Fibroblast of mammary gland (primary cell): ENCODE measurements at regions not wholly inside any gene's neighbourhood (a gene's known extent, or its start where the extent isn't known, plus 50 kb on each side); places are given as distances from the start of the nearest gene placed in this dataset.

ENCODE experiments used
- DNase-seq: peaks from one replicate; pipeline ENCODE4 v3.0.0-alpha.2; 2010; ENCODE audit warnings: low read depth
- H3K4me3 ChIP-seq: 2 replicates; pipeline ENCODE4 v1.5.1; 2011; ENCODE audit warnings: low read depth, mild to moderate bottlenecking, low read length, moderate library complexity; ENCODE audit not compliant: control insufficient read depth
- TF ChIP-seq, protein P1 (sequence below): conservative IDR thresholded peaks from 2 replicates; pipeline ENCODE4 v1.5.1; 2011; ENCODE audit warnings: low read depth, low read length, inconsistent platforms; ENCODE audit not compliant: control insufficient read depth, insufficient read depth

DNA sequence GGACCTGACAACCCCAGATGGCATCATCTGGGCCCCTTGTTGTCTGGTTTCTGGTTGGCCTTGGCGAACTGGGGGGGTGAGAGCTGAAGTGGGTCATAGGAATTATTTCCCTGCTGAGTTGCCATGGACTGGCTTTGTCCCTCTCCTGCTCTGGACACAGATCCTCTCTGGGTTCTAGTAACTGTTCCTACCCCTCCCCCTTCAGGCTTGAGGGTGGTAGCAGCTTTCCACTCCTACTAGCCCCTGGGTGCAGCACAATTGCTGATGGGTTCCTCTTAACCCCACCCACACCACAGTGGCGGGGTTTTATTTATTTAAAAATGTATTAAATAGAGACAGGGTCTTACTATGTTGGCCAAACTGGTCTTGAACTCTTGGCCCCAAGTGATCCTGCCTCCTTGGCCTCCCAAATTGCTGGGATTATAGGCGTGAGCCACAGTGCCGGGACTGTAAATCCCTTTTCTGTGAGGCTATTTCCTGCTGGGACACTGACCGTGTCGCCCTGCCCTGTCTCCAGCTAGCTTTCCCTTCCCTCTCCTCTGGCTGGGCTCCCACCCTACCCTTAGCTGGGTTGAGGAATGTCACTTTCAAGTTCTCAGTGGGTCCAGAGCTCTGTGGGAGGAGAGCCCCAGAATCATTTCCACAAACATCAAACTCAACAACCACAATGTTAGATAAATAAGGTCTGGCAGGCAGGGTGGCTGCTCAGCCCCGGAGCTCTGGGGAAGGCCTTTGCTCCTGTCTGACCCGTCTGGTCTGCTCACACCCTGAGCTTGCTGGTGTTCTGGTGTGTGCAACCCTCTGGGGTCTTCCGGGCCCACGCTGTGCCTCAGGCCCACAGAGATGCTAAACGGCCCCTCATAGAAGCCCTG, 112.7 kb upstream of the WNT4 start:
- no peak for DNase-seq
- TF ChIP-seq, protein P1, sequence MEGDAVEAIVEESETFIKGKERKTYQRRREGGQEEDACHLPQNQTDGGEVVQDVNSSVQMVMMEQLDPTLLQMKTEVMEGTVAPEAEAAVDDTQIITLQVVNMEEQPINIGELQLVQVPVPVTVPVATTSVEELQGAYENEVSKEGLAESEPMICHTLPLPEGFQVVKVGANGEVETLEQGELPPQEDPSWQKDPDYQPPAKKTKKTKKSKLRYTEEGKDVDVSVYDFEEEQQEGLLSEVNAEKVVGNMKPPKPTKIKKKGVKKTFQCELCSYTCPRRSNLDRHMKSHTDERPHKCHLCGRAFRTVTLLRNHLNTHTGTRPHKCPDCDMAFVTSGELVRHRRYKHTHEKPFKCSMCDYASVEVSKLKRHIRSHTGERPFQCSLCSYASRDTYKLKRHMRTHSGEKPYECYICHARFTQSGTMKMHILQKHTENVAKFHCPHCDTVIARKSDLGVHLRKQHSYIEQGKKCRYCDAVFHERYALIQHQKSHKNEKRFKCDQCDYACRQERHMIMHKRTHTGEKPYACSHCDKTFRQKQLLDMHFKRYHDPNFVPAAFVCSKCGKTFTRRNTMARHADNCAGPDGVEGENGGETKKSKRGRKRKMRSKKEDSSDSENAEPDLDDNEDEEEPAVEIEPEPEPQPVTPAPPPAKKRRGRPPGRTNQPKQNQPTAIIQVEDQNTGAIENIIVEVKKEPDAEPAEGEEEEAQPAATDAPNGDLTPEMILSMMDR, result no peak
- no peak overlapping the region for H3K4me3 ChIP-seq

DNA sequence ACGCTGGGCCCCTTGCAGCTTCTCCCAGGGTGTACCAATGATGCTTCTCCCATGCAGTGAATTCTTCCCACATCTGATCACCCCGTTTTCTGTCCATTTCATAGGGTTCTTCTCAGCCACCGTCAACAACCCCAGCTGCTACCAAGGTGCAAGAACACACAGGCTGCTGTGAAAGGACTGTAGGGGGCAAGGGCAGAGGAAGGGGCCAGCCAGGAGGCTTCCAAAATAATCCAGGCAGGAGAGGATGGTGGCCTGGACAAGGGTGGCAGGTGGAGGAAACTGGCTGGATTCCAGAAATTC, 113.3 kb upstream of the WNT4 start:
- DNase-seq, result no peak
- TF ChIP-seq, protein P1, result no peak
- no peak overlapping the region for H3K4me3 ChIP-seq

GRCh38 chr1:22257290-22258275, 114.7 kb upstream of the WNT4 start:
- TF ChIP-seq, protein P1, result no peak
- DNase-seq, result no peak
- no peak overlapping the region for H3K4me3 ChIP-seq

GRCh38 chr1:22258698-22259097, 115.8 kb upstream of the WNT4 start:
- no peak for DNase-seq
- H3K4me3 ChIP-seq, result no peak overlapping the region
- TF ChIP-seq, protein P1, result no peak

- no peak overlapping the region for H3K4me3 ChIP-seq
- TF ChIP-seq, protein P1, result no peak
- DNase-seq, result no peak
Measured at GRCh38 chr1:22259551-22260282, 116.8 kb upstream of the WNT4 start.

- no peak overlapping the region for H3K4me3 ChIP-seq
- no peak for DNase-seq
- TF ChIP-seq, protein P1, result no peak
Measured at GRCh38 chr1:22260860-22261432, 118.0 kb upstream of the WNT4 start.
